NK-92 (cell line): ENCODE measurements at regions not wholly inside any gene's neighbourhood (a gene's known extent, or its start where the extent isn't known, plus 50 kb on each side); places are given as distances from the start of the nearest gene placed in this dataset.
"Not testable (repeated sequence)": the region's sequence is repeated elsewhere in the genome, so short reads cannot be mapped to it uniquely, and the experiment has no call there.

ENCODE experiments used
- DNase-seq: peaks from one replicate; lab custom pipeline; 2025; ENCODE audit not compliant: unreplicated experiment; lab: John Stamatoyannopoulos, UW

GRCh38 chr10:43921478-43921877 is 272.8 kb upstream of the ZNF32 start:
- DNase-seq = no peak

- not testable (repeated sequence) for DNase-seq
Observed at GRCh38 chr10:43920236-43920758, 271.6 kb upstream of the ZNF32 start.

- no peak for DNase-seq
Observed at GRCh38 chr10:43913676-43914235, 265.1 kb upstream of the ZNF32 start.

GRCh38 chr10:43912469-43912868 is 263.8 kb upstream of the ZNF32 start:
- DNase-seq = no peak

- DNase-seq = no peak
Observed at GRCh38 chr10:43906490-43906889, 257.8 kb upstream of the ZNF32 start.

- no peak for DNase-seq
Observed at GRCh38 chr10:43905512-43906236, 257.0 kb upstream of the ZNF32 start.

GRCh38 chr10:43904844-43905243 is 256.2 kb upstream of the ZNF32 start:
- DNase-seq = no peak

GRCh38 chr10:43904301-43904700 is 255.6 kb upstream of the ZNF32 start:
- DNase-seq = no peak

GRCh38 chr10:43903451-43903850 is 254.8 kb upstream of the ZNF32 start:
- DNase-seq = no peak

GRCh38 chr10:43902842-43903241 is 254.2 kb upstream of the ZNF32 start:
- no peak for DNase-seq

GRCh38 chr10:43901744-43902504 is 253.2 kb upstream of the ZNF32 start:
- no peak for DNase-seq

- no peak for DNase-seq
Observed at GRCh38 chr10:43901302-43901701, 252.6 kb upstream of the ZNF32 start.

GRCh38 chr10:43900571-43900970 is 251.9 kb upstream of the ZNF32 start:
- DNase-seq = no peak

- no peak for DNase-seq
Observed at GRCh38 chr10:43899224-43899959, 250.7 kb upstream of the ZNF32 start.

- no peak for DNase-seq
Observed at GRCh38 chr10:43898592-43898991, 249.9 kb upstream of the ZNF32 start.

GRCh38 chr10:43897765-43898419 is 249.2 kb upstream of the ZNF32 start:
- no peak for DNase-seq

GRCh38 chr10:43892062-43892770 is 243.5 kb upstream of the ZNF32 start:
- DNase-seq = no peak

GRCh38 chr10:43891241-43891640 is 242.6 kb upstream of the ZNF32 start:
- DNase-seq = no peak

GRCh38 chr10:43890124-43890523 is 241.4 kb upstream of the ZNF32 start:
- DNase-seq = no peak

- no peak for DNase-seq
Observed at GRCh38 chr10:43888586-43888985, 239.9 kb upstream of the ZNF32 start.
